Hematopoietic multipotent progenitor cell treated with erythropoietin and hydrocortisone succinate and interleukin-3 and kit ligand, for 15 days (in vitro differentiated cells): ENCODE measurements at regions not wholly inside any gene's neighbourhood (a gene's known extent, or its start where the extent isn't known, plus 50 kb on each side); places are given as distances from the start of the nearest gene placed in this dataset.

Experiments
- DNase-seq: peaks from one replicate; pipeline ENCODE4 v3.0.0-alpha.2; 2015; ENCODE audit warnings: low spot score

DNA sequence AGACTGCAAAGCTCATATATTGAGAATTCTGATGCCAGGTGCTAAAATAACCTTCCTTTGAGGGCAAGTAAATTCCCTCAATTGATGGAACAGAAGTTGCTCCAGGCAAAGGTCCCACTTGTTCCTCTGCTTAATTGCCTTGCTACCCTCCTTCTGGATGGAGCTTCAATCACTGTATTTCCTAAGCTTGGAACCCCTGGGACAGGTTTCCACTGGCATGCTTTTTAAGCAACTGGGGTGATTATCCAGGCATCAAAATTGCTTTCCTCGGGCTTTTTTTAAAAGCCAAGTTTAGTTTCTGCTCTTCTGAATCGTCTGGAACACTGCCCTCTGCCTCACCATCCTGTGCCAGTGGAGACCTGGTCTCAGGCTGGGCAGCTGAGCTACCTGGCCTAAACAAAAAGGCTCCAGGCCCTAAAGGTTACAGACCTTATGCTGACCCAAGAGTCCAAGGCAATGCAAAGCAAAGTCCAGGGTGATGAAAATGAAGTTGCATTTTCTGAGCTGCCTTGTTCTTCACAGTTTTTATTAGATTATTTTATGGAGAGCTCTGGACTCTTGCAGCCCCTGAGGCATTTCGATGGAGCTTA is 167.9 kb upstream of the CD180 start:
- no peak for DNase-seq

DNA sequence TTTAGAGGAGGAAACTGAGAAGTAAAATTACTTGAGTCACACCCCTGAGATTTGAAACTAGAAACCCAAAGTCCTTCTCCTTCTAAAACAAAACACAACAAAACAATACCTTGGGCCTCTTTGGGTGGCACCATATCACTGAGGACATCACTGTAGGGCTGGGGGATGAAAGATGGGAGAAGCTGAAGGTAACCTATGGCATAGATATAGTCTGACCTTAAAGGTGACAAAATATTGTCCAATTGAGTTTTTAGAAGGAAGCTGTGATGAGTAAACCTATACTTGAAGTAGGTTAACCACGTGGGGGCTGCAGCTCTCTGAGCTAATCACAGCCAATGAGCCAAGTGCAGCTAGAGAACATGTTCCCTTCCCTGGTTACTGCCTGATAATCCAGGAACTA is 167.4 kb upstream of the CD180 start:
- DNase-seq, result no peak

DNA sequence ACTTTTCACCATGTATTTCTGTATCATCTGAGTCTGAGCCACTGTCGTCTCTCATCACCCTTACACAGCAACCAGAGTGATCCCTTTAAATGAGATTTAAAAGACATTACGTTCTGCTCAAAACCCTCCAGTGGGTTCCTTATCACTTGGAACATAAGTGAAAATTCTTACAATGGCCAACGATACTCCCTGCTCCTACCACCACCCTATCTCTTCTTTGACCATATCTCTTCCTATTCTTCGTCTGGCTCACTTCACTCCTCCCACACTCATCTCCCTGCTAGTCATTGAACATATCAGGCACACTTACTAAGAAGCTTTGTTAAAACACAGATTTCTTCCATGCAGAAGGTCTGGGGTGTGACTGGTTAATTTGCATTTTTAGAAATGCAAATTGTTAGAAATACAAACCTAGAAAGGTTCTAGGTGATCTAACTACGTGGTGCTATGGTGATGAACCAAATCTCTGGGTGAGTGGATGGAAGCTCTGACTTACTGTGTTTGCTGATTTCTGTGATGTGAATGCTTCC is 166.6 kb upstream of the CD180 start:
- DNase-seq, result no peak

DNA sequence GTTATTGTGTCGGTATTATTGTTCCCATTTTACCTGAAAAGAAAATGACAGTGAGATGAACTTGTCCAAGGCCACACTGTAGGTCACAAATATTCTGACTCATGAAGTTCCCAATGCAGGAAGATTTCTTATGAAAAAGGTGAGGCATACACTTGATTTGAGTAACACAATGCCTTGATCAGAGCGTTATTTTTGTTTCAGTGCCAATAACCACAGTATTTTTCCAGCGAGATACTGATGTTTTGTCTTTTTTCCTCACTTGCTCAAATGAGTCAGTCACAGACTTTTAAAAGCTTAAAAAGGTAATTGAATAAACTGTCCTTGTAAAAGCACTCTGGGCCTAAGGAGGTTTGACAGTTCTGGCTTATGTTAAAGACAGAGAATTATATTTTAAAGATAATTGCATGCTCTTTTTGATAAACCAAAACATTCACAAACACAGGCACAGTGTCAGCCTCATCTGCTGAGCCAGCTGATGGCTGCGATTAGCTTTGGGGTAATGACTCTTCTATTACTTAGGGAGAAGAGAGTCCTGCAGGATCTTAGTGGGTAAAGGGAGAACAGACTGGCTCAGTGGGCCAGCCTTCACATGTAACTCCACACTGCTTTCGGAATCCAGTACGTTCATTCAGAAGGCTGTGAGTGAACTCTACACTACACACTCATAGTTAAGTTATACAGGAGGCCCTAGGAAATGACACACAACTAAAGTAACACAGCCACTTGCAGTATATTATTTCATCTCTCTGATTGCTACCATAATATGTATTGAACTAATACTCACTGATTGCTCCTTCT is 165.5 kb upstream of the CD180 start:
- DNase-seq, result no peak

DNA sequence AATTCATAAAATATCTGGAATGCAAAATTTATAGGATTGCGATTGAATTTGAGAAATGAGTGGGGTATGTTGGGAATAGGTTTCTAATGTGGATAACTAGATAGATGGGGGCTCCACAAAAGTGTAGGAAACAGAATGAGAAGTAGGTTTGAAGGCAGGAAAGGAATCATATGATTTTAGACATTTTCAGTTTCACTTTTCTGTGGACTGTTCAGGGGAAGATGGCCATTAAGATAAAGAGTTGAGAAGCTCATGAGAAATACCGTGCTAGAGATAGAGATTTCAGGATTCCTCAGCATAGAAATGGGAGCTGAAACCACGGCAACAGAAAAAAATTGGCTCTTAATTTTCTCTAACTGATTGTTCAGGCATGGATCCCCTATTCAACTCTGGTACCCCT is 163.4 kb upstream of the CD180 start:
- DNase-seq, result no peak

DNA sequence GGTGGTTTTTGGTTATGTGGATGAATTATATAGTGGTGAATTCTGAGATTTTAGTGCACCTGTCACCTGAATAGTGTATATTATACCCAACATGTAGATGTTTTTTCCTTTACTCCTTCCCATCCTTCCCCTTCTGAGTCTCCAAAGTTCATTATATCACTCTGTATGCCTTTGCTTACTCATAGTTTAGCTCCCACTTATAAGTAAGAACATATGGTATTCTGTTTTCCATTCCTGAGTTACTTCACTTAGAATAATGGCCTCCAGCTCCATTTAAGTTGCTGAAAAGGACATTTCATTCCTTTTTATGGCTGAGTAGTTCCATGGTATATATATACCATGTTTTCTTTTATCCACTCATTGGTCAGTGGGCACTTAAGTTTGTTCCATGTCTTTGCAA is 161.6 kb upstream of the CD180 start:
- DNase-seq, result no peak

DNA sequence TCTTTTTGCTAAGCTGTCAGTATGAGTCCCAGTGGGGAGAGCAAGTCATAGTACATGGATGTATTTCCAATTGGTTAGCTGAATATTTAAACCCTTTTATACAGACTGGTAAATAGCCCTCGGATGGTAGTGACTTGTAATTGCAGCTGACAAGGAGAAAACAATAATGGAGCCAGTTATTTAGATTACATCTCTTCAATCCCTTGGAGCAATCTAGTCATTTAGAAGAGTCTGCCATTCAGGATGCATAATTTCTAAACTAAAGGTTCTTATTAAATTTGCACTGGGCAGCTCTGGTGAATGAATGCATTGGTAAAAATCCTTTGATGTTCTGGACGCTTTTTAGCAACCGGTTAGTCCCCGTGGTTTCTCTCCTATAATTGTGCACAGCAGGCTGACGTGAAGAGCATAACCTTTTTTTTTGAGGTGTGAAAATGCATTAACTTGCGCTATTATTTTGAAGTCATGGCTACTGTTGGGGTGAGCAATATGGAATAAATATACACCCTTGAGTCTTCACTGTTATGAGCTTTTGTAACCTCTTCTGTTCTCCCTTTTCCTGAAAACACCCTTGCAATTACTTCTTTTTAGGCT is 158.6 kb upstream of the CD180 start:
- DNase-seq, result no peak

DNA sequence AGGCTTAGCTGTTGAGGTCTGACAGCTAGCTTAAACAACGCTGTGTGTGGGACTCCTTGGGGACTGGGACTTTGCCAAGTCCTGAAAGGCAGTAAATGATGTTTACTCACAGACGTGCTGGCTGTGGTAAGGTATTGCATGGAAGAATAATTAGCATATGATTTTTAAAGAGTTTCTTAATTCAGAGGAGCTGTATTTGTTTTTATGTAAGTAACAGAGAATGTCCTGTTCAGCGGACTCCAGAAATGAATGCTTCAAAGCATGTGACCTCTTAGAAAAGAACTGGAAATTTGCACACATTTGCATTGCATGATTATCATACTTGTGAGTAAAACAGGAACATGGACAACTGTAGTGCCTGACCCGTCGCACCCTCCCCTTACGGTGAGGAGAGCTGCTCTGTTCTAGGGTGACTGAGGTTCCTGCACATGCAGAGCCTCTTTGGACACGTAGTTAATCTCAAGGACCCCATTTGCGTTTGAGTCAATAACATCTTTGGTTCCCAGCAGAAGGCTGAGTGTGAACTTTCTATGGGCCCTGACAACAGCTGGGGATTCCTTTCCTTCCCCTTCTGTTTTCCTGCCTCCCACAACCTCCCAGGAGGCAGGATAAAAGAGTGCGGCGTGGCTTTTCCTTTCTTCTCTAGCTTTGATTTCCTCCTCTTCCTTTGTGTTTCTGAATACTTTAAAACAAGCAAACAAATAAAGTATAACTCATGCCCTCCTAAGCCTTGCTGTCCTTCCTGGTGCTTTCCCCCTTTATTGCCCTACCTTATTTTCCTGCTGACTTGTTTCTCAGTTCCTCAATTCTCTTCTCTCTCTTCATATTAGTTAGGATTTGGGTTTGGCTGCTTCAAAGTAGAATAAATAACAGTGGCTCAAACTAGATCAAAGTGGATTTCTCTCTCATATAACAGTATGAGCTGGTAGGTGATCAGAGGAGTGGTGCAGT is 157.2 kb upstream of the CD180 start:
- DNase-seq, result no peak

DNA sequence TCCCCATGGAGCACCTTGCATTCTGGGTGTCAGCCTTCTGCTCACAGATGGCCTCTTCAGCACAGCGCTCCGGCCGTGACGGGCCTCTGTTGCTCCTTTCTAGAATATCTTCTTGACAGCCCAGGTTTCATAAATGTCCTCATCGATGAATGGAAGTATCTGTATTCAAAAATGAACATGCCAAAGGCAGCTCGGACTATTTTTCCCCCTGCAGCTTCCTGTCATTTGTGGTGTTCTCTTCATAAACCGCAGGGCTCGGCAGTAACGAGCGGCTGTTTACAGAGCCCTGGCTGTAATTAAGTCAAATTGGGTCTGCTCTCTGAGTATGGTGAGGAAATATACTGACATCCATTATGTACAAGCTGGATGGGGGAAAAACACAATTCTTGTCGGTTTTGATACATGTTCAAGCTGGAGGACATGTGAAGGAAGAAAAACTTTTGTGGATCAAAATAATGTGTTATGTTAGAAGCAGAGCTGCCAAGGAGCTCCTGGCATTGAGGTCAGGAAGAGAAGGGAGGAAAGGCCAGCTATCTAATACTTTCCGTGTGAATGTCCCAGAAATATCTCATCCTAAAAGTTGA is 154.1 kb upstream of the CD180 start:
- no peak for DNase-seq

DNA sequence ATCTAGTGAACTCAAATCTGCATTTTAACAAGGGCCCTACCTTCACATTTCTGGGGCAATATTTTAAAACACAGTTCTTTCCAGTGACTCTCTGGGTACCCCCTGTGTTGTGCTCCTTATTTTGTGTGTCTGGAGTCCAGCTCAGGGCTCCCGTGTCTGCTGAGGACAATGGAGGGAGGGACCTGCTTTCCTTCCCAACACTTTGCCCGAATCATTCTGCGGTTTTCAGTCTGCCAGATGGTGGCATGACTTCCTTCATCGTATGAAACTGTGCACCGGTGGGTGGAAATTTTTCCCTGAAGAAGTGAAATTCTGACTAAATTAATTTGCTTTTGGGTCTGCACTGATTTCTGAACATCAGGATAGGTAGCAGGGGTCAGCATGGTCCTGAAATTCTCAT is 153.6 kb upstream of the CD180 start:
- no peak for DNase-seq

DNA sequence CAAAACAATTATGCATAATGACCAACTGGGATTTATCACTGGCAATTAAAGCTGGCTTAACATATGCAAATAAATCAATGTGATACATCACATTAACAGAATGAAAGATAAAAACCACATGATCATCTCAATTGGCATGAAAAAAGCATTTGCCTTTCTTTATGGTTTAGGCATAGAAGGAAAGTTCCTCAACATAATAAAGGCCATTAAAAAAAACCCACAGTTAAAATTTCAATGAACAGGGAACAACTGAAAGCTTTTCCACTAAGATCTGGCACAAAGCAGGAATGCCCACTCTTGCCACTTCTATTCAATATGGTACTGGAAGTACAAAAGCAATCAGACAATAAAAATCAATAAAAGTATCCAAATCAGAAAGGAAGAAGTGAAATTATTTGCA is 151.2 kb upstream of the CD180 start:
- no peak for DNase-seq

DNA sequence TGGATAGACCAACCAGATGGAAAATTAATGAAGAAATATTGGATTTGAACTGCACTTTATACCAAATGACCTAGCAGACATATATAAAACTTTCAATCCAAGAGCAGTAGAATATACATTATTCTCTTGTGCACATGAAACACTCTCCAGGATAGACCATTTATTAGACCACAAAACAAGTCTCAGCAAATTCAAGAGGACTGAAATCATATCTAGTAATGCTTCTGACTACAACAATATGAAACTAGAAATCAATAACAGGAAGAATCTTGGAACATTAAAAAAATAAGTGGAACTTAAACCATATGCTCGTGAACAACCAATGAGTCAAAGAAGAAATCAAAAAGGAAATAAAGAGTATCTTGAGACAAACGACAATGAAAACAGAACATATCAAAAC is 150.0 kb upstream of the CD180 start:
- DNase-seq, result no peak

DNA sequence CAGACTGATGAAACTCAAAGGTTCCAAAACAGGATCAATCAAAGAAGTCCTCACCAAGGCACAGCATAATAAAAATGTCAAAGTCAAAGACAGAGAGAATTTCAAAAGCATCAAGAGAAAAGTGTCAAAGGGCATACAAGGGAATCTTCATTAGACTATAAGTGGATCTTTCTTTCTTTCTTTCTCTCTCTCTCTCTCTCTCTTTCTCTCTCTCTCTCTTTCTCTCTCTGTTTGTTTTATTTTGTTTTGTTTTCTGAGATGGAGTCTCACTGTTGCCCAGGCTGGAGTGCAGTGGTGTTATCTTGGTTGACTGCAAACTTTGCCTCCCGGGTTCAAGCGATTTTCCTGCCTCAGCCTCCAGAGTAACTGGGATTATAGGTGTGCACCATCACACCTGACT is 148.3 kb upstream of the CD180 start:
- DNase-seq, result no peak

DNA sequence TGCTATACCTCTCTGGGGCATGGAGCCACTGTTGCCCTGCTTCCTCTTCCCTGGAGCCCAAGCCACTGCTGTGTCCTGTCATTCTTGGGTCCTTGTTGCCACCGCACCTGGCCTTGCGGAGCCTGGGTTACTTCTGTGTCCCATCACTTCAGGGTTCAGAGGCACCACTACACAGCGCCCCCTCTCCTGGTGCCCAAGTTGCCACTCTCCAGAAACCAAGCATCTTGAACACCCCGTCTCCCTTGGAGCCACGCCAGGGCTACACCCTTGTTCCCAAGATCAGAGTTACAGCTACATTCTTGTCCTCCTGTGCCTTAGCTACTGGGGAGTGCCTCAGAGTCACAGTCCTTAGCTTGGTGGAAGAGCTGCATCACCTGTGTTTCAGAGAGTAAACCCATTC is 147.2 kb upstream of the CD180 start:
- DNase-seq, result no peak

DNA sequence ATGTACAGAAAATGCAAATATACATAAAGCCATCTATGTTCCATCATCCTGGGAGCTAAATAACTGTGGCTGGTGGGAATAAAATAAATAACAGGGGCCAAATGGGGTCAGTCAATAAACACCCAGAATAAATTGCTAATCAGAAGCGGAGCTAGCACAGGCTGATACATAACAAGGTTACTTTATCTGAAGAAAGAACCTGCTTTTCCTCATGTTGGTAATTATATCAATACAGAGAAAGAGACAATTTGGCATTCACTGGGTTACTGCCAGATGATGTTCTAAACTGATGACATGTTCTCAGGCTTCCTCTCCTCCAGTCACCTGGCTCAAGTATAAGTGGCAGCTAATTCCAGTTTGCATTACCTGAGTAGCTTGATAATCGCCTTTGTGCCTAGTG is 144.9 kb upstream of the CD180 start:
- DNase-seq, result no peak

DNA sequence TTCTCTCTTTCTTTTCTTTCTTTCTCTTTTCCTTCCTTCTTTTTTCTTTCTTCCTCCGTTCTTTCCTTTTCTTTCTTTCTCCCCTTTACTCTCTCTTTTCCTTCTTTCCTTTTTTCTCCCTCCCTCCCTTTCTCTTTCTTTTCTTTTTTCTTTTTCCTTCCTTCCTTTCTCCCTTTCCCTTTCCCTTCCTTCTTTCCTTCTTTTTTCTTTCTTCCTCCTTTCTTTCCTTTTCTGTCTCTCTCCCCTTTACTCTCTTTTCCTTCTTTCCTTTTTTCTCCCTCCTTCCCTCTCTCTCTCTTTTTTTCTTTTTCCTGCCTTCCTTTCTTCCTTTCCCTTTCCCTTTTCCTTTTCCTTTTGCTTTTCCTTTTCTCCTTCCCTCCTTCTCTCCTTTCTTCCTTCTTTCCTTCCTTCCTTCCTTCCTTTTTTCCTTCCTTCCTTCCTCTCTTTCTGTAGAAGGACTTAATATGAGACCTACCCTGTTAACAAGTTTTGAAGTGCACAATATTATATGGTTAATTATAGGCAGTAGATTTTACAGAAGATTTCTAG is 142.7 kb upstream of the CD180 start:
- no peak for DNase-seq

DNA sequence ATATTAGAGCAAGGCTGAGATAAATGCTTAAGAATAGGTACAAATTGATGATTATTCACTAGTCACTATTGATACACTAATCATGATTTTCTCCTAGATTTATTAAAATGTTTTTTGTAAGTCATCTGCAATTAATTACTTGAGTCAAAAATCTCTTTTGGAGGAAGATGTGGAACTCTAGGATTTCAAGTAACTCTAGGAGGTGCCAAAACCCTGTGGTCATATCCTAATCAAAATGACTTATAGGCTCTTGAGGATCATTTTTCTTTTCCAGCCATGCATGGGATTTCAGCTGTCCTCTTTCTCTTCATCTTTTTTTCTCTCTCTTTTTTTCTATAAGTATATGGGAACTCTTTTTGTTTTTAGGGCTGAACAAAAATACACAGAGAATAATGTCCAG is 141.8 kb upstream of the CD180 start:
- no peak for DNase-seq

DNA sequence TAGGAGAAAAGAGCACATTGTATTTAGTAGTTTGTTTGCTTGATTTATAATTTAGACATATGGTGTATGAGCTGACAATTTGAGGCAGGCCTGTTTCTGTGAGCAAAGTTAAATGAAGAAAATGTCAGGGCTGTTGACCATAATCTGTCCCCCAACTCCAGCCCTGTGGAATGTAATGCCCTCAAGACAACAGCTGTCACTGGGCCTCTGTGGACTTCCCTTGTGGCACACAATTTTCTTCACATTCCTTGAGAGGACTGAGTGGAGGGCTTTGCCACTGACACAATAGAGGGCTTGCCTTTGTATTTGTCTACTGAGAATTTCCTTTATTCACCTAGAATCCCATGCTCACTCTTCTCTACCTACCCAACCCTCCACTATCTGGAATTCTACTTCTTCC is 141.2 kb upstream of the CD180 start:
- DNase-seq, result no peak

DNA sequence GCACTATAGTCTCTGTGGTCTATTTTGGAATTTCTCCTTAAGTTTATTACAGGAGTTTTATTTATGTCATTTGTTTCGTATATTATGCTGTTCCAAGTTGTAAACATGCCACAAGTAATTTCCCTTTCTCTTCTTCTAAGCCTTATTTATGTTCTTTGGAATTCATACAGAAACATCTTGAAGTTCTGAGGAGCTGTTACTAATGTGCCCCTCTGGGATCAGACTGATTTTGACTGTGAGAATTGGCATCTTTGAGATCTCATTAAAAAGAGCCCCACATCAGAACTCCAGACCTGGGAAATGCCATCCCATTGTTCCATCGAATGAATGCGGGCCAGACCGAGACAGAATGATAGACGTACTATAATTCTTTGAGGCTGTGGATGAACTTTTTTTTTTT is 138.8 kb upstream of the CD180 start:
- no peak for DNase-seq

DNA sequence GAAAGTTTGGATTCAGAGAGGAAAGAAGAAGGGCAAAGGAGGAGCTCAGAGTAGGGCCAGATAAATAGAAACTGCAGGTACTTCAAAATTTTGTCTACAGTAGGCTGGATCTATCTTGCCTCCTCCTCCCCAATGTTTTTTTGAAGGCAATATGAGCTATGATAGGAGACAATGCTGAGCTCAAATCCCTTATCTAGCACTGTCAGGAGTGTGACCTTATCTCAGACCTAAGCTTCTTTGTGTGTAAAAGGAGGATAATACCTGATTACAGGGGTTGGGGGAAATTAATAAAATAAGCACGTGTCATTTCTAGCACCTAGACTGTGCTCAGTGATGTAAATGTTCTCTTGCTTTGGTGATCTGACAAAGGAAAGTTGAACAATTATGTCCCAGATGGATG is 137.8 kb upstream of the CD180 start:
- DNase-seq, result no peak

DNA sequence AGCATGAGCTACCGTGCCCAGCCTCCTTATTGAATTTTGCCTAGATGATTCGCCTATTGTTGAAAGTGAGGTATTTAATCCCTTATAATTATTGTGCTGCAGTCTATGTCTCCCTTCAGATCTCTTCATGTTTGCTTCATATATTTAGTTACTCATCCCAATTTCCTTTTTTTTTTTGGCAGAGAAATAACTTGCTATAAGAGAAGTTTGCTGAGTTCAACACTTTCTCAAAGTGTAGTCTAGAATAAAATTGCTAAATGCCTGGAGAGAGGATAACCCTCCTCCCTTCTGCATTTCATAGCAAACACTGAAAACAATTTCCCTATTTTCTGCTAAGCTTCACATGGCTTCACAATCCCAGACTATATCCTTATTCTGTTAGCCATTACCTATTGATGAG is 136.6 kb upstream of the CD180 start:
- DNase-seq, result no peak
